Stimulated activated memory B cell treated with anti-CD40 and anti-IgM and Interleukin-4, amounts not matched to agents 10 μg/mL and 1 μg/mL and 100 μg/mL, for 72 hours (primary cell): ENCODE measurements at regions not wholly inside any gene's neighbourhood (a gene's known extent, or its start where the extent isn't known, plus 50 kb on each side); places are given as distances from the start of the nearest gene placed in this dataset.
"Not testable (repeated sequence)": the region's sequence is repeated elsewhere in the genome, so short reads cannot be mapped to it uniquely, and the experiment has no call there.

ENCODE experiments used
- ATAC-seq: fragments of 150-1000 bp; cut with Tn5 transposase; 2 replicates; pipeline ENCODE4 v1.10.0; 2021
- H3K27ac Mint-ChIP-seq: one replicate; pipeline ENCODE4 v1.8.0; 2022; ENCODE audit warnings: mild to moderate bottlenecking, mixed read lengths
- H3K27me3 Mint-ChIP-seq: one replicate; pipeline ENCODE4 v1.8.0; 2022; ENCODE audit warnings: mixed read lengths
- H3K36me3 Mint-ChIP-seq: one replicate; pipeline ENCODE4 v1.8.0; 2022; ENCODE audit warnings: mixed read lengths
- H3K4me1 Mint-ChIP-seq: one replicate; pipeline ENCODE4 v1.8.0; 2022; ENCODE audit warnings: mixed read lengths
- H3K4me3 Mint-ChIP-seq: one replicate; pipeline ENCODE4 v1.8.0; 2022; ENCODE audit warnings: mild to moderate bottlenecking, moderate library complexity, mixed read lengths
- H3K9me3 Mint-ChIP-seq: one replicate; pipeline ENCODE4 v1.8.0; 2022; ENCODE audit warnings: mixed read lengths

- no peak for ATAC-seq
- no peaks in the 10 kb centered on the region for H3K27me3 Mint-ChIP-seq
Observed at GRCh38 chr10:125543796-125544195, 139.2 kb downstream of the TEX36 start.

GRCh38 chr10:125538947-125539731 lies 143.8 kb downstream of the TEX36 start:
- peaks cover 3% of the 10 kb centered on the region for H3K9me3 Mint-ChIP-seq

More at GRCh38 chr10:125543796-125544195, 139.2 kb downstream of the TEX36 start:
- Mint-ChIP-seq H3K4me1 (no peaks in the 10 kb centered on the region), H3K4me3 (no peak overlapping the region), H3K36me3 (no peaks in the 10 kb centered on the region), H3K27ac (no peak overlapping the region), H3K9me3 (no peaks in the 10 kb centered on the region)

DNA sequence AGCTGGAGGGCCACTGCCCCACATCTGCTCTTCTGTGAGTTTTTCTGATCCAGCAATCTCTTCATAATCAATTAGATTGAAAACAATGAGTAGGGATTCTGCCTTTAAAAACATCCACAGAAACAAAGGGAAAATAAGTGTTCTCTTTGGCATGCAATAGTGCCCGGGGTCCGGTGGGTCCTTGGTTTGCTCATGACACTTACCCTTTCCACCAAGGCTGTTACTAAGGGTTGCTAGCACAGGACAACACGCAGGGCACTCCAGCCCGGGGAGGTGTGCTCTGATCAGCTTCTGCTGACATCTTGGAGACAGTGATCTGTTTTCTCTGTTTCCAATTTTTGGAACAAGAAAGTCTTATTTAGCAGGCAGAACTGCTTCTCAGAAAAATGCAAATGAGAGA lies 146.7 kb downstream of the TEX36 start:
- Mint-ChIP-seq H3K27me3 (no peaks in the 10 kb centered on the region), H3K27ac (no peak overlapping the region), H3K4me1 (no peaks in the 10 kb centered on the region), H3K9me3 (peaks cover 5% of the 10 kb centered on the region), H3K36me3 (no peaks in the 10 kb centered on the region), H3K4me3 (no peak overlapping the region)
- no peak for ATAC-seq

More at GRCh38 chr10:125538947-125539731, 143.8 kb downstream of the TEX36 start:
- H3K27ac Mint-ChIP-seq, result no peak overlapping the region
- no peaks in the 10 kb centered on the region for H3K36me3 Mint-ChIP-seq
- H3K4me1 Mint-ChIP-seq, result no peaks in the 10 kb centered on the region
- no peak for ATAC-seq
- no peak overlapping the region for H3K4me3 Mint-ChIP-seq
- no peaks in the 10 kb centered on the region for H3K27me3 Mint-ChIP-seq

DNA sequence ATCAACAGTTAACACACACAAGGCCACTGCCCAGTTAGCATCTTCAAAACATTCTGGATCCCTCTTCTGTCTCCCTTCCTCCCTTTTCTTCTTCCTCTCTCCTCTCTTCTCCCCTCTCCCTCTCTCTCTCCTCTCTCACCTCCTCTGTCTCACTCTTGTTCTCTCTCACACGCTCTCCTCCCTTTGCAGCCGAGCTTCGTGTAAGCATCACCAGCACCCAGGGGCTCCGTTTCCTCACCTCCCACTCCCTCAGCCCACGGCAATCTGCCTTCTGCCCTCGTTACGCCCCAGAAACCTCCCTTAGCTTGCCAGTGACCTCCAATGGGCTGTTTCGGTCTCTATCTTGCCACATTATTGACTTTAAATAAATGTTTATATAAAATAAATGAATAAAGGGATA lies 147.4 kb downstream of the TEX36 start:
- no peak overlapping the region for H3K27ac Mint-ChIP-seq

GRCh38 chr10:125534515-125534914 lies 148.4 kb downstream of the TEX36 start:
- no peak overlapping the region for H3K4me3 Mint-ChIP-seq

More for the DNA sequence above, 147.4 kb downstream of the TEX36 start:
- no peaks in the 10 kb centered on the region for H3K4me1 Mint-ChIP-seq
- ATAC-seq, result no peak
- H3K36me3 Mint-ChIP-seq, result no peaks in the 10 kb centered on the region
- H3K4me3 Mint-ChIP-seq, result no peak overlapping the region
- H3K27me3 Mint-ChIP-seq, result no peaks in the 10 kb centered on the region
- H3K9me3 Mint-ChIP-seq, result peaks cover 5% of the 10 kb centered on the region

DNA sequence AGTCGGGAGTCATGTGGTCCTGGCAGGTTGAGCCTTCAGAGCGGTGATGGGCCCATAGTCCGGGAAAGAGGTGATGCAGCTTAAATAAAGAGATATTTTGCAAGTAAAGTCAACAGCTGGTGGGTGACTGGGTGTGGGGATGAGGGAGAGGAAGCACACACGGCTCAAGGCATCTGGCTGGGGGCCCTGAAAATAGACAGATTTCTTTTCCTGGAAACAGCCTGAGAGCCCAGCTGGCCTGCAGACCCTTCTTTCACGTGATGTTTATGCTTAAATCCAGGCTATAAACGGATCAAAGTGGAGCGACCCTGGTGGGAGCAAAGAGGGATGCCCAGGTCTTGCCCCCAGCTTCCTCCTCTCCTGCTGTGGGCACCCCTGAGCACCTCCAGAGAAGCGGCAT lies 149.1 kb downstream of the TEX36 start:
- Mint-ChIP-seq H3K36me3 (no peaks in the 10 kb centered on the region), H3K27me3 (no peaks in the 10 kb centered on the region), H3K27ac (no peak overlapping the region), H3K4me3 (no peak overlapping the region), H3K9me3 (peaks cover 5% of the 10 kb centered on the region), H3K4me1 (no peaks in the 10 kb centered on the region)
- no peak for ATAC-seq

More at GRCh38 chr10:125534515-125534914, 148.4 kb downstream of the TEX36 start:
- H3K9me3 Mint-ChIP-seq, result peaks cover 5% of the 10 kb centered on the region
- H3K36me3 Mint-ChIP-seq, result no peaks in the 10 kb centered on the region
- H3K27ac Mint-ChIP-seq, result no peak overlapping the region
- H3K27me3 Mint-ChIP-seq, result no peaks in the 10 kb centered on the region
- H3K4me1 Mint-ChIP-seq, result no peaks in the 10 kb centered on the region
- ATAC-seq, result no peak

- ATAC-seq, result no peak
- no peaks in the 10 kb centered on the region for H3K27me3 Mint-ChIP-seq
- H3K4me1 Mint-ChIP-seq, result no peaks in the 10 kb centered on the region
- peaks cover 5% of the 10 kb centered on the region for H3K9me3 Mint-ChIP-seq
- no peaks in the 10 kb centered on the region for H3K36me3 Mint-ChIP-seq
- H3K27ac Mint-ChIP-seq, result no peak overlapping the region
- H3K4me3 Mint-ChIP-seq, result no peak overlapping the region
Observed at GRCh38 chr10:125531465-125531864, 151.5 kb downstream of the TEX36 start.

- Mint-ChIP-seq H3K4me3 (no peak overlapping the region), H3K27ac (no peak overlapping the region), H3K4me1 (peaks cover 6% of the 10 kb centered on the region), H3K9me3 (peaks cover 5% of the 10 kb centered on the region), H3K27me3 (no peaks in the 10 kb centered on the region), H3K36me3 (no peaks in the 10 kb centered on the region)
- ATAC-seq, result no peak
Observed at GRCh38 chr10:125523347-125523746, 159.6 kb downstream of the TEX36 start.

GRCh38 chr10:125521721-125522680 lies 161.0 kb downstream of the TEX36 start:
- Mint-ChIP-seq H3K27me3 (no peaks in the 10 kb centered on the region), H3K9me3 (peaks cover 5% of the 10 kb centered on the region), H3K36me3 (no peaks in the 10 kb centered on the region), H3K4me1 (peaks cover 6% of the 10 kb centered on the region), H3K4me3 (no peak overlapping the region), H3K27ac (no peak overlapping the region)
- ATAC-seq, result no peak

DNA sequence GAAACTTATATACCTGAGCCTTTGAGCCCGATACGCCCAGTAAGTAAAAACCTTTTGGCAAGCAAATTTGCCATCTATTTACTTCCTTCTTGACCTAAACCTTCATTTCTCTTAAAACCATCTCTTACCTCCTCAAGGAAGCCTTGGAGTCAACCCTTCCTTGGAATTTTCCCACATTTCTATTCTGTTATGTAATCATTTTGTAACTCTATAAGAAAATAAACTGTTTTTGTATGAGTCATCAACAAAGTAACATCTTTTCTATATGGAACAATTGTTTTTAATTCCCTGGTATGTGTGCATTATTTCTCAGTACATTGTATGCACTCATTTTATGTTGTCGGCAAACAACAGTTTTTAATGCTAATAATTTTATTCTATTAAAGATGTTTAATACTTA lies 162.0 kb downstream of the TEX36 start:
- H3K4me3 Mint-ChIP-seq, result no peak overlapping the region

GRCh38 chr10:125518397-125518796 lies 164.6 kb downstream of the TEX36 start:
- peaks cover 14% of the 10 kb centered on the region for H3K27me3 Mint-ChIP-seq
- H3K27ac Mint-ChIP-seq, H3K9me3 Mint-ChIP-seq, H3K36me3 Mint-ChIP-seq, H3K4me3 Mint-ChIP-seq, ATAC-seq, H3K4me1 Mint-ChIP-seq: not testable (repeated sequence)

More for the DNA sequence above, 162.0 kb downstream of the TEX36 start:
- Mint-ChIP-seq H3K36me3 (no peaks in the 10 kb centered on the region), H3K4me1 (peaks cover 6% of the 10 kb centered on the region), H3K9me3 (peaks cover 5% of the 10 kb centered on the region), H3K27ac (no peak overlapping the region), H3K27me3 (no peaks in the 10 kb centered on the region)
- no peak for ATAC-seq

GRCh38 chr10:125515571-125515970 lies 167.4 kb downstream of the TEX36 start:
- no peak for ATAC-seq
- Mint-ChIP-seq H3K27ac (no peak overlapping the region), H3K4me1 (no peaks in the 10 kb centered on the region), H3K36me3 (no peaks in the 10 kb centered on the region), H3K4me3 (no peak overlapping the region), H3K9me3 (no peaks in the 10 kb centered on the region), H3K27me3 (peaks cover 14% of the 10 kb centered on the region)

- H3K4me1 Mint-ChIP-seq, result no peaks in the 10 kb centered on the region
- peaks cover 14% of the 10 kb centered on the region for H3K27me3 Mint-ChIP-seq
Observed at GRCh38 chr10:125514206-125515162, 168.5 kb downstream of the TEX36 start.

GRCh38 chr10:125513429-125514182 lies 169.4 kb downstream of the TEX36 start:
- ATAC-seq, result no peak
- Mint-ChIP-seq H3K4me1 (no peaks in the 10 kb centered on the region), H3K36me3 (no peaks in the 10 kb centered on the region), H3K27ac (no peak overlapping the region), H3K4me3 (no peak overlapping the region), H3K27me3 (peaks cover 14% of the 10 kb centered on the region), H3K9me3 (no peaks in the 10 kb centered on the region)

More at GRCh38 chr10:125514206-125515162, 168.5 kb downstream of the TEX36 start:
- H3K27ac Mint-ChIP-seq, result no peak overlapping the region
- H3K9me3 Mint-ChIP-seq, result no peaks in the 10 kb centered on the region
- no peak overlapping the region for H3K4me3 Mint-ChIP-seq
- H3K36me3 Mint-ChIP-seq, result no peaks in the 10 kb centered on the region
- no peak for ATAC-seq
